ENCODE measurements at regions not wholly inside any gene's neighbourhood (a gene's known extent, or its start where the extent isn't known, plus 50 kb on each side); places are given as distances from the start of the nearest gene placed in this dataset.

DNA sequence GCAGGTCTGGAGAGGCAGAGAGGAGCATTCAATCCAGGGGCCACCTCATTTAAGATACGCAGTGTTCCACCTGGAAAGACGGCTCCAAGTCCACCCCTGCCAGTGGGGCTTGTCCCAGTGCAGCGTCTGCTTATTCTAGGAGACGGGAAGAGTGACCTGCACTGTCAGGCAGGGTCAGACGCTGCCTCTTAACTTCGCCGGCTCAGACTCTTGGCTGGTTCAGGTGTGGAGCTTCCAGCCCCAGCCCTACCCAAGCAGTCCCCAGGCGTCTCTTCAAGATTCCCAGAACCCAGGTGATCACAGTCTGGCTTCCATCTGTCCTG lies 208.5 kb downstream of the TFCP2L1 start:
- no peaks in the 10 kb centered on the region for H3K36me3 ChIP-seq (ENCODE audit: control insufficient read depth in 2 of 2, extremely low read depth in 1 of 2, insufficient read depth in 2 of 2, low read length in 2 of 2)
- no peak for DNase-seq (ENCODE audit: low read depth, low spot score)
- CTCF ChIA-PET = interaction anchor here (0.6 to 13.7 kb wide), 8 partner anchors 12 to 564 kb away, joined by 3 to 251 read pairs (median 4); no protein-coding TSS in a partner anchor
- POLR2A ChIA-PET = no interaction called here
- H3K79me2 ChIP-seq (ENCODE audit: control insufficient read depth, insufficient read depth, low read length) = no peaks in the 10 kb centered on the region
- peaks cover 9% of the 10 kb centered on the region in 2 experiments for H3K27me3 ChIP-seq (ENCODE audit: control insufficient read depth in 2 of 2, insufficient read depth in 2 of 2, low read length in 2 of 2)
- no peak for FAIRE-seq
- no peak overlapping the region for H2AFZ ChIP-seq (ENCODE audit: low read depth, low read length)
- dilution Hi-C loops (cut with MboI; ENCODE audit: extremely low pct_ligation_motif_present, low sequenced_read_pairs) = no loop called here
- no peak overlapping the region for H3K9ac ChIP-seq (replicated peaks; ENCODE audit: extremely low read depth, insufficient read depth, low read length)
- H3K9me1 ChIP-seq (replicated peaks; ENCODE audit: control insufficient read depth, extremely low read depth, insufficient read depth, low read length) = no peaks in the 10 kb centered on the region
- no TSS peak for BruUV-seq (replicated peaks)
- TF ChIP-seq GATA2 (IDR thresholded peaks at IDR 0.05; ENCODE audit: insufficient read depth, insufficient read length, low read depth, low read length) (no peak), EZH2 (IDR thresholded peaks at IDR 0.05; ENCODE audit: borderline replicate concordance, low read depth, low read length, severe bottlenecking) (peak; percentile 54)
- intact Hi-C loops (cut with micrococcal nuclease) = no loop called here
- no peaks in the 10 kb centered on the region for H3K9me3 ChIP-seq (replicated peaks; ENCODE audit: control insufficient read depth, insufficient read depth, low read length)
- H3K4me1 ChIP-seq (ENCODE audit: control insufficient read depth, extremely low read depth, insufficient read depth, low read length) = peaks cover 4% of the 10 kb centered on the region
- no peak overlapping the region for H3K4me3 ChIP-seq (replicated peaks in 1 of 3; ENCODE audit: insufficient read depth in 1 of 3, low read depth in 1 of 3, low read length in 3 of 3)
- no peak overlapping the region for H3K27ac ChIP-seq (ENCODE audit: insufficient read depth, low read depth, low read length)
- H4K20me1 ChIP-seq (replicated peaks; ENCODE audit: control insufficient read depth, extremely low read depth, insufficient read depth, low read length) = no peaks in the 10 kb centered on the region
- H3K4me2 ChIP-seq (ENCODE audit: insufficient read depth, low read length) = no peak overlapping the region

DNA sequence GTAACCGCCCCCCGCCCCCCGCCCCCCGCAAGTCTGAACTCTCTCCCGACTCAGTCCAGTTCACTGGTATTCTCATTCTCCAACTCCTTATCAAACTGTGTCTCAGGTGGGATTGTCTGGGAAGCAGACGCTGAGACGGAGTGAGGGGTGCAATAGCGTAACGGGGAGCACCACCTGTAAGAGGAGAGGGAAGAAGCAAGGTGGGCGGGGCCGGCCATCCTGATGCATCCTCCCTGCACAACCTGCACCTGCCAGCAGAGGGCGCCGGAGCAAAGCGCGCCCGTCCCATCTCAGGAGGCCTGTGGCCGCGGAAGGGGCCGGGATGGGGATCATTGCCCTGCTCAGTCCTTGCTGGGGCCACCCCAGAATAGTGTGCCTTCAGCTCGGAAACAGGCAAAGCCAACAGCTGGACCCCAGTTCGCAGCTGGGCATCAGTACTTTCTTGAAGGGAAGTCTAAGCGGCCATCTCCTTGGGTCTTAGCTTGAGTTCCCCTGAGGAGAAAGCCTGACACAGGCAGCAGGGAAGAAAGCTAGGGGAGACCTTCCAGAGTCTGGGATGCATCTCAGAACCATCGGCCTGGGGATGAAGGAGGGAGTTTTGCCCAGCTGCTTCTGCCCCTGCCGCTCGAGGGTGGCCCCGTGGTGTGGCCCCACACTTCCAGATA lies 208.0 kb downstream of the TFCP2L1 start:
- no peaks in the 10 kb centered on the region for H3K79me2 ChIP-seq (ENCODE audit: control insufficient read depth, insufficient read depth, low read length)
- no peak overlapping the region for H3K4me3 ChIP-seq (replicated peaks in 1 of 3; ENCODE audit: insufficient read depth in 1 of 3, low read depth in 1 of 3, low read length in 3 of 3)
- intact Hi-C loops (cut with micrococcal nuclease) = no loop called here
- no TSS peak for BruUV-seq (replicated peaks)
- ChIA-PET POLR2A (no interaction called here), CTCF (interaction anchor here (0.6 to 13.7 kb wide), 8 partner anchors 8 to 395 kb away, joined by 3 to 251 read pairs (median 4); no protein-coding TSS in a partner anchor)
- no peaks in the 10 kb centered on the region for H3K9me3 ChIP-seq (replicated peaks; ENCODE audit: control insufficient read depth, insufficient read depth, low read length)
- no peaks in the 10 kb centered on the region for H3K36me3 ChIP-seq (ENCODE audit: control insufficient read depth in 2 of 2, extremely low read depth in 1 of 2, insufficient read depth in 2 of 2, low read length in 2 of 2)
- dilution Hi-C loops (cut with MboI; ENCODE audit: extremely low pct_ligation_motif_present, low sequenced_read_pairs) = no loop called here
- H3K9ac ChIP-seq (replicated peaks; ENCODE audit: extremely low read depth, insufficient read depth, low read length) = no peak overlapping the region
- H3K27ac ChIP-seq (ENCODE audit: insufficient read depth, low read depth, low read length) = no peak overlapping the region
- TF ChIP-seq EZH2 (IDR thresholded peaks at IDR 0.05; ENCODE audit: borderline replicate concordance, low read depth, low read length, severe bottlenecking) (no peak), FOS (IDR thresholded peaks at IDR 0.05; ENCODE audit: borderline replicate concordance, insufficient read depth, low read length) (no peak), GATA2 (IDR thresholded peaks at IDR 0.05; ENCODE audit: insufficient read depth, insufficient read length, low read depth, low read length) (no peak), POLR2AphosphoS5 (IDR thresholded peaks at IDR 0.05; ENCODE audit: insufficient read depth, low read depth, low read length) (no peak), POLR2A (IDR thresholded peaks at IDR 0.05; ENCODE audit: low read depth, low read length) (no peak)
- TF ChIP-seq, protein P1, sequence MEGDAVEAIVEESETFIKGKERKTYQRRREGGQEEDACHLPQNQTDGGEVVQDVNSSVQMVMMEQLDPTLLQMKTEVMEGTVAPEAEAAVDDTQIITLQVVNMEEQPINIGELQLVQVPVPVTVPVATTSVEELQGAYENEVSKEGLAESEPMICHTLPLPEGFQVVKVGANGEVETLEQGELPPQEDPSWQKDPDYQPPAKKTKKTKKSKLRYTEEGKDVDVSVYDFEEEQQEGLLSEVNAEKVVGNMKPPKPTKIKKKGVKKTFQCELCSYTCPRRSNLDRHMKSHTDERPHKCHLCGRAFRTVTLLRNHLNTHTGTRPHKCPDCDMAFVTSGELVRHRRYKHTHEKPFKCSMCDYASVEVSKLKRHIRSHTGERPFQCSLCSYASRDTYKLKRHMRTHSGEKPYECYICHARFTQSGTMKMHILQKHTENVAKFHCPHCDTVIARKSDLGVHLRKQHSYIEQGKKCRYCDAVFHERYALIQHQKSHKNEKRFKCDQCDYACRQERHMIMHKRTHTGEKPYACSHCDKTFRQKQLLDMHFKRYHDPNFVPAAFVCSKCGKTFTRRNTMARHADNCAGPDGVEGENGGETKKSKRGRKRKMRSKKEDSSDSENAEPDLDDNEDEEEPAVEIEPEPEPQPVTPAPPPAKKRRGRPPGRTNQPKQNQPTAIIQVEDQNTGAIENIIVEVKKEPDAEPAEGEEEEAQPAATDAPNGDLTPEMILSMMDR (IDR thresholded peaks at IDR 0.05; ENCODE audit: extremely low read depth in 1 of 2, insufficient read depth in 1 of 2, low read depth in 1 of 2, low read length in 2 of 2) = peak; percentile 97
- TF ChIP-seq, protein P2, sequence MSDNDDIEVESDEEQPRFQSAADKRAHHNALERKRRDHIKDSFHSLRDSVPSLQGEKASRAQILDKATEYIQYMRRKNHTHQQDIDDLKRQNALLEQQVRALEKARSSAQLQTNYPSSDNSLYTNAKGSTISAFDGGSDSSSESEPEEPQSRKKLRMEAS (IDR thresholded peaks at IDR 0.05; ENCODE audit: insufficient read depth, insufficient read length) = no peak
- no peaks in the 10 kb centered on the region for H4K20me1 ChIP-seq (replicated peaks; ENCODE audit: control insufficient read depth, extremely low read depth, insufficient read depth, low read length)
- peaks cover 9 to 10% of the 10 kb centered on the region in 2 experiments for H3K27me3 ChIP-seq (ENCODE audit: control insufficient read depth in 2 of 2, insufficient read depth in 2 of 2, low read length in 2 of 2)
- peaks cover 4% of the 10 kb centered on the region for H3K4me1 ChIP-seq (ENCODE audit: control insufficient read depth, extremely low read depth, insufficient read depth, low read length)
- no peaks in the 10 kb centered on the region for H3K9me1 ChIP-seq (replicated peaks; ENCODE audit: control insufficient read depth, extremely low read depth, insufficient read depth, low read length)
- H3K4me2 ChIP-seq (ENCODE audit: insufficient read depth, low read length) = no peak overlapping the region
- FAIRE-seq (peak; percentile 57), DNase-seq (ENCODE audit: low read depth, low spot score) (peak; percentile 33)
- no peak overlapping the region for H2AFZ ChIP-seq (ENCODE audit: low read depth, low read length)
